Right atrium auricular region (tissue), 2 donors: ENCODE measurements at regions not wholly inside any gene's neighbourhood (a gene's known extent, or its start where the extent isn't known, plus 50 kb on each side); places are given as distances from the start of the nearest gene placed in this dataset.

ENCODE experiments used
- DNase-seq: peaks from one replicate; pipeline ENCODE4 v3.0.0-alpha.2; 2019; ENCODE audit warnings: low spot score
- H3K27ac ChIP-seq, 2 donors: fragments of 200-600 bp; sonication (generic); 1 replicate in 1 of 2; 2 replicates in 1 of 2; pipeline ENCODE4 v1.5.1; 2016 to 2019
- H3K27me3 ChIP-seq, 2 donors: fragments of 200-600 bp; sonication (generic); one replicate each; pipeline versions ENCODE4 v1.5.1 to v1.6.0; 2017 to 2019
- H3K36me3 ChIP-seq: fragments of 200-600 bp; sonication (generic); one replicate; pipeline ENCODE4 v1.5.1; 2016
- H3K4me1 ChIP-seq, 2 donors: fragments of 200-600 bp; sonication (generic); one replicate each; pipeline versions ENCODE4 v1.5.1 to v1.6.0; 2017 to 2019
- H3K4me3 ChIP-seq, 2 donors: fragments of 200-600 bp; sonication (generic); 1 replicate in 1 of 2; 2 replicates in 1 of 2; pipeline ENCODE4 v1.5.1; 2017 to 2019; ENCODE audit warnings: mild to moderate bottlenecking in 1 of 2, moderate library complexity in 1 of 2
- H3K9me3 ChIP-seq, 2 donors: fragments of 200-600 bp; sonication (generic); one replicate each; pipeline ENCODE4 v1.5.1; 2019
- TF ChIP-seq, protein P1 (sequence below), 2 donors: fragments of 200-600 bp; sonication (generic); IDR thresholded peaks; one replicate each; pipeline ENCODE4 v1.5.1; 2019; ENCODE audit warnings: antibody characterized with exemption in 2 of 2

GRCh38 chr6:63094947-63095346 is 116.3 kb upstream of the FKBP1C start:
- no peaks in the 10 kb centered on the region for H3K36me3 ChIP-seq
- H3K4me1 ChIP-seq = no peaks in the 10 kb centered on the region
- H3K27ac ChIP-seq = no peak overlapping the region
- no peaks in the 10 kb centered on the region for H3K27me3 ChIP-seq
- no peak overlapping the region for H3K4me3 ChIP-seq
- no peaks in the 10 kb centered on the region for H3K9me3 ChIP-seq
- TF ChIP-seq, protein P1, sequence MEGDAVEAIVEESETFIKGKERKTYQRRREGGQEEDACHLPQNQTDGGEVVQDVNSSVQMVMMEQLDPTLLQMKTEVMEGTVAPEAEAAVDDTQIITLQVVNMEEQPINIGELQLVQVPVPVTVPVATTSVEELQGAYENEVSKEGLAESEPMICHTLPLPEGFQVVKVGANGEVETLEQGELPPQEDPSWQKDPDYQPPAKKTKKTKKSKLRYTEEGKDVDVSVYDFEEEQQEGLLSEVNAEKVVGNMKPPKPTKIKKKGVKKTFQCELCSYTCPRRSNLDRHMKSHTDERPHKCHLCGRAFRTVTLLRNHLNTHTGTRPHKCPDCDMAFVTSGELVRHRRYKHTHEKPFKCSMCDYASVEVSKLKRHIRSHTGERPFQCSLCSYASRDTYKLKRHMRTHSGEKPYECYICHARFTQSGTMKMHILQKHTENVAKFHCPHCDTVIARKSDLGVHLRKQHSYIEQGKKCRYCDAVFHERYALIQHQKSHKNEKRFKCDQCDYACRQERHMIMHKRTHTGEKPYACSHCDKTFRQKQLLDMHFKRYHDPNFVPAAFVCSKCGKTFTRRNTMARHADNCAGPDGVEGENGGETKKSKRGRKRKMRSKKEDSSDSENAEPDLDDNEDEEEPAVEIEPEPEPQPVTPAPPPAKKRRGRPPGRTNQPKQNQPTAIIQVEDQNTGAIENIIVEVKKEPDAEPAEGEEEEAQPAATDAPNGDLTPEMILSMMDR (IDR thresholded peaks at IDR 0.05) = no peak
- no peak for DNase-seq

DNA sequence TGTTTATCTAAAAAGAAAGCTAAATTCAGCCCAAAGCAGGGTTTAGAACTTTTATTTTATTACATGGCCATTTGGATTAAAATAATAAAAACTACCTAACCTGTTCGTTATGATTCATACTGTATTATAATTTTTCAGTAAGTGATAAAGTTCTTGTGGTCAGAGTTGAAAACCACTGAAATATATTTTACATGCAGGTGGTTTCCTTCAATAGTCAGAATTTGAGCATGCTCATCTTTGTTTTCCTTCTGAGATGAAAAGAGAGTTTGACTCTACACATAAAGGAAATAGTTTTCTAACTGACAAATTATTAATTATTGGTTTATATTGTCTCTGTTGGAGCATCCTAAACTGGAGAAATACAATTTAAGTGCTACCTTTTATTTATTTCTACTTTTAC is 114.0 kb upstream of the FKBP1C start:
- Histone ChIP-seq H3K36me3 (no peaks in the 10 kb centered on the region), H3K27ac (no peak overlapping the region), H3K9me3 (no peaks in the 10 kb centered on the region), H3K4me1 (no peaks in the 10 kb centered on the region), H3K4me3 (no peak overlapping the region), H3K27me3 (no peaks in the 10 kb centered on the region)
- DNase-seq = no peak
- TF ChIP-seq, protein P1 (IDR thresholded peaks at IDR 0.05) = no peak

DNA sequence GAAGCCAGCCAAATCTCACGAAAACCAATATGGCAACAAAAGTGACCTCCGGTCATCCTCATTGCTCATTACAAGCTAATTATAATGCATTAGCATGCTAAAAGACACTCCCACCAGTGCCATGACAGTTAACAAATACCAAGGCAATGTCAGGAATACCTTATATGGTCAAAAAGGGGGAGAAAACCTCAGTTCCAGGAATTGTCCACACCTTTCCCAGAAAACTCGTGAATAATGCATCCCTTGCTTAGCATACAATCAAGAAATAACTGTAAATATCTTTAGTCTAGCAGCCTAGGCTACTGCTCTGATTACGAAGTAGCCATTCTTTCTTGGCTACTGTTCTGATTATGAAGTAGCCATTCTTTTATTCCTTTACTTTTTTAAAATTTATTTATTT is 112.5 kb upstream of the FKBP1C start:
- Histone ChIP-seq H3K27me3 (no peaks in the 10 kb centered on the region), H3K36me3 (no peaks in the 10 kb centered on the region), H3K27ac (no peak overlapping the region), H3K4me3 (no peak overlapping the region), H3K4me1 (no peaks in the 10 kb centered on the region), H3K9me3 (no peaks in the 10 kb centered on the region)
- TF ChIP-seq, protein P1 (IDR thresholded peaks at IDR 0.05) = no peak
- DNase-seq = no peak

GRCh38 chr6:63099772-63100459 is 111.4 kb upstream of the FKBP1C start:
- Histone ChIP-seq H3K4me1 (no peaks in the 10 kb centered on the region), H3K36me3 (no peaks in the 10 kb centered on the region), H3K27ac (no peak overlapping the region), H3K4me3 (no peak overlapping the region), H3K9me3 (no peaks in the 10 kb centered on the region), H3K27me3 (no peaks in the 10 kb centered on the region)
- DNase-seq = no peak
- TF ChIP-seq, protein P1 (IDR thresholded peaks at IDR 0.05) = no peak

DNA sequence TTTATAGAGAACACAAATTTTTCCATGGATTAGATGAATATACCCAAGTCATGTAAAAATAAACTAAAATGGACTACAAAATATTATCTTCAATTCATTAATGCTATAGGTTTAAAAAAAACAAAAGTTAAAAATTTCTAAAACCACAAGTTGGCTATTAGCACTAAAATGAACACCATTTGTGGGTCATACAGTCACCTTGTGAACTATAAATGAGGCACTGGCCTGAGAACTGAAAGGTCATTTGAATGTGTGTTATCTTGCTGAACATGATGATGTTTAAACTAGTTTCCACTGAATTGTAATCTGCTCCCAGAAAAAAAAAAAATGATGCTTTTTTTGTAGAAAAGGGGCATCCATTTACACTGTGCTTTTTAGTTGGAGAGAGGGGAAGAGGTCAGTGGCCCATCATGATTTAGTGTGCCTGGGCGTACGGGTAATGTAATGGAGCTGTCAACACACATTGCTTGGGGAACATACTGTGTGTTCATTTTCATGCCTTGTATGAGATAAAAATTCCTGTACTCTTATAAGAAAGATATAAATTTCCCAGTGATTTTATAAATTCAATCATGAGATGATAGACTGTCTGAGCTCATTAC is 96.6 kb upstream of the FKBP1C start:
- Histone ChIP-seq H3K27me3 (no peaks in the 10 kb centered on the region), H3K4me3 (no peak overlapping the region), H3K36me3 (no peaks in the 10 kb centered on the region), H3K9me3 (no peaks in the 10 kb centered on the region), H3K27ac (no peak overlapping the region), H3K4me1 (no peaks in the 10 kb centered on the region)
- TF ChIP-seq, protein P1 (IDR thresholded peaks at IDR 0.05) = no peak
- no peak for DNase-seq

DNA sequence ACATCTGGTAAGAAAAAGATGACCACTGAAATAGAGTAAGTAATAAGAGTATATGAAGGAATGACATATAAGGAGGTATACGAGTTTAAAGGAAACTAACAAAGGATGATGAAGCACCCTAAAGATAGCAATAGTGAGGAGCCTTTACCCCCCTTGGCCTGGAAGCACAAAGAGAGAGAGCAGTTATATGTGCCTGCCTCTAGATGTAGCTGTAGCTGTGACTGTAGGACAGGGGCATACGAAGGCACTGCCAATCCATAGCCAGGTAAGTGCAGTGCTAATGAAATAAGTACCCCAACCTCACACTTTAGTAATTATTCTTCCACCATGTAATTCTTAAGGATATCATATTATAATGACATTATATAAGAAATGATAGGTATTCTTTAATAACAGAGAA is 90.1 kb upstream of the FKBP1C start:
- Histone ChIP-seq H3K4me3 (no peak overlapping the region), H3K9me3 (no peaks in the 10 kb centered on the region), H3K27me3 (no peaks in the 10 kb centered on the region), H3K36me3 (no peaks in the 10 kb centered on the region), H3K27ac (no peak overlapping the region), H3K4me1 (no peaks in the 10 kb centered on the region)
- no peak for DNase-seq
- TF ChIP-seq, protein P1 (IDR thresholded peaks at IDR 0.05) = no peak
